Fibroblast of skin of left biceps (primary cell): ENCODE measurements at regions not wholly inside any gene's neighbourhood (a gene's known extent, or its start where the extent isn't known, plus 50 kb on each side); places are given as distances from the start of the nearest gene placed in this dataset.

Experiments used
- DNase-seq, 2 experiments: peaks; one replicate each; pipeline ENCODE4 v3.0.0-alpha.2; 2013; ENCODE audit warnings: low read depth in 2 of 2

DNA sequence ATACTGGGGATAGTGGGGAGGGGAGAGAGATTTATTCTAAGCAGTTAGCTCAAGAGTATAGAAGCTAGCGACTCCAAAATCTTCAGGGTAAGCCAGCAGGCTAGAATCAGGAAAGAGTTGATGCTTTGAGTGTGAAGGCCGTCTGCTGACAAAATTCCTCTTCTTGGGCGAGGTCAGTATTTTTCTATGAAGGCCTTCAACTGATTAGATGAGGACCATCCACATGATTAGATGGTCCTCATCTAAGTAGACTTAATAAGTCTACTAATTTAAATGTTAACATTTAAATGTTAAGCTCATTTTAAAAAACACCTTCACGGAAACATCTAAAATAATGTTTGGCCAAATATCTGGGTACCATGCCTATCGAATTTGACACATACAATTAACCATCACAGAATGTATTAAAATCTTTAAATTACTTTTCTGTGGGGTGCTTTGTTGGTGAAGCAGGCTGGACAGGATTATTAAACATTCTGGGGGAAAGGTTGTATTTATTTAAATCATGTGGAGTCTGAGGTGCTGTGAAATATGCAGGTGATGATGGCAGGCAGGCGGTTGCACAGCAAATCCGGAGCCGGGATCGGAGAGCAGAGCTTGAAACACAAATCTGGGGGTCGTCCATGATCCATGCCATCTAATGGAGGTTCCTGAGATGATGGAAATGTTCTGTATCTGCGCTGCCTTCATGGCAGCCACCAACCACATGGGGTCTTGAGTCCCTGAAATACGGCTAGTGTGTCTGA is 49.8 kb upstream of the ADORA2B start:
- no peak for DNase-seq
